HEK293 (cell line): ENCODE measurements at regions not wholly inside any gene's neighbourhood (a gene's known extent, or its start where the extent isn't known, plus 50 kb on each side); places are given as distances from the start of the nearest gene placed in this dataset.

Experiments
- CTCF ChIA-PET: fragments of 350-600 bp; formaldehyde crosslinking; extraction: SDS; loops from one replicate; lab custom pipeline; 2021; ENCODE audit warnings: antibody characterized with exemption; lab: Yijun Ruan, JAX
- POLR2A ChIA-PET: fragments of 300-600 bp; formaldehyde crosslinking; extraction: SDS; loops from one replicate; lab custom pipeline; 2020; ENCODE audit warnings: antibody characterized with exemption, inconsistent platforms; lab: Yijun Ruan, JAX
- H3K27ac ChIP-seq: fragments of 200-500 bp; sonication (Bioruptor generic); 2 replicates; pipeline ENCODE4 v1.5.1; 2014; ENCODE audit warnings: low read depth, low read length, control low read depth, inconsistent platforms; ENCODE audit errors: extremely low read depth
- H3K36me3 ChIP-seq, 2 experiments: fragments of 200-500 bp in 1 of 2; sonication (Bioruptor generic) in 1 of 2; 1 replicate in 1 of 2; 2 replicates in 1 of 2; pipeline ENCODE4 v1.5.1; 2014 to 2017; ENCODE audit warnings: inconsistent platforms in 2 of 2, low read length in 2 of 2; ENCODE audit not compliant: control insufficient read depth in 2 of 2, insufficient read depth in 1 of 2
- H3K4me1 ChIP-seq: fragments of 200-500 bp; sonication (Bioruptor generic); 2 replicates; pipeline ENCODE4 v1.5.1; 2014; ENCODE audit warnings: mild to moderate bottlenecking, low read length, inconsistent platforms; ENCODE audit not compliant: control insufficient read depth, insufficient read depth
- H3K4me3 ChIP-seq: 2 replicates; pipeline ENCODE4 v1.5.1; 2011; ENCODE audit warnings: low read depth, mild to moderate bottlenecking, control low read depth, low read length, moderate library complexity
- H3K9me3 ChIP-seq: fragments of 200-500 bp; sonication (Bioruptor generic); 2 replicates; pipeline ENCODE4 v1.5.1; 2014; ENCODE audit warnings: low read depth, low read length, inconsistent platforms; ENCODE audit not compliant: control insufficient read depth, insufficient read depth
- FEZF1 ChIP-seq: fragments of 450-650 bp; formaldehyde crosslinking; IDR thresholded peaks from 2 replicates; pipeline ENCODE4 v1.5.1; 2016; ENCODE audit warnings: missing biosample characterization, missing genetic modification characterization
- GLI2 ChIP-seq: fragments of 450-650 bp; formaldehyde crosslinking; IDR thresholded peaks from 2 replicates; pipeline ENCODE4; 2017; ENCODE audit warnings: missing biosample characterization, missing genetic modification characterization, low read depth, borderline replicate concordance
- HOXD13 ChIP-seq: sonication (generic); formaldehyde crosslinking; IDR thresholded peaks from 2 replicates; pipeline ENCODE4 v1.8.0; 2022; ENCODE audit warnings: missing genetic modification reagents, borderline replicate concordance
- IKZF3 ChIP-seq: fragments of 450-650 bp; IDR thresholded peaks from 2 replicates; pipeline ENCODE4 v1.5.0; 2018; ENCODE audit warnings: missing biosample characterization, mild to moderate bottlenecking, missing genetic modification characterization, moderate library complexity
- TCF7L2 ChIP-seq: IDR thresholded peaks from 2 replicates; pipeline ENCODE4 v1.6.1; 2011; ENCODE audit warnings: low read depth, mild to moderate bottlenecking, inconsistent platforms, low read length, moderate library complexity, borderline replicate concordance
- WT1 ChIP-seq: fragments of 450-650 bp; formaldehyde crosslinking; IDR thresholded peaks from 2 replicates; pipeline ENCODE4 v1.5.1; 2016; ENCODE audit warnings: missing biosample characterization, missing genetic modification characterization
- ZBTB20 ChIP-seq: fragments of 450-650 bp; formaldehyde crosslinking; IDR thresholded peaks from 2 replicates; pipeline ENCODE4 v1.5.1; 2016; ENCODE audit warnings: missing biosample characterization, missing genetic modification characterization
- ZNF157 ChIP-seq: fragments of 450-650 bp; formaldehyde crosslinking; IDR thresholded peaks from 2 replicates; pipeline ENCODE4 v1.5.1; 2016; ENCODE audit warnings: missing biosample characterization, missing genetic modification characterization
- ZNF174 ChIP-seq: fragments of 450-650 bp; formaldehyde crosslinking; IDR thresholded peaks from 2 replicates; pipeline ENCODE4 v1.5.0; 2017; ENCODE audit warnings: missing biosample characterization, mild to moderate bottlenecking, missing genetic modification characterization
- ZNF335 ChIP-seq: fragments of 450-650 bp; formaldehyde crosslinking; conservative IDR thresholded peaks from 2 replicates; pipeline ENCODE4 v1.5.1; 2016; ENCODE audit warnings: missing biosample characterization, missing genetic modification characterization
- ZNF596 ChIP-seq: fragments of 450-650 bp; IDR thresholded peaks from 2 replicates; pipeline ENCODE4 v1.5.0; 2018; ENCODE audit warnings: missing biosample characterization, mild to moderate bottlenecking, missing genetic modification characterization, moderate library complexity
- ZNF600 ChIP-seq: fragments of 450-650 bp; formaldehyde crosslinking; IDR thresholded peaks from 2 replicates; pipeline ENCODE4 v1.5.1; 2016; ENCODE audit warnings: missing biosample characterization, missing genetic modification characterization
- ZNF677 ChIP-seq: fragments of 450-650 bp; IDR thresholded peaks from 2 replicates; pipeline ENCODE4 v1.5.0; 2018; ENCODE audit warnings: missing biosample characterization, mild to moderate bottlenecking, missing genetic modification characterization, moderate library complexity
- TF ChIP-seq, protein P1 (sequence below): fragments of 450-650 bp; formaldehyde crosslinking; IDR thresholded peaks from 2 replicates; pipeline ENCODE4 v1.5.1; 2016; ENCODE audit warnings: missing biosample characterization, missing genetic modification characterization
- TF ChIP-seq, protein P2 (sequence below): fragments of 450-650 bp; IDR thresholded peaks from 2 replicates; pipeline ENCODE4 v1.5.1; 2018; ENCODE audit warnings: missing biosample characterization, mild to moderate bottlenecking, missing genetic modification characterization
- TF ChIP-seq, protein P3 (sequence below): fragments of 450-650 bp; formaldehyde crosslinking; IDR thresholded peaks from 2 replicates; pipeline ENCODE4 v1.5.1; 2016; ENCODE audit warnings: missing biosample characterization, missing genetic modification characterization
- TF ChIP-seq, protein P4 (sequence below): fragments of 450-650 bp; formaldehyde crosslinking; IDR thresholded peaks from 2 replicates; pipeline ENCODE4 v1.5.1; 2016; ENCODE audit warnings: missing biosample characterization, missing genetic modification characterization
- TF ChIP-seq, protein P5 (sequence below): fragments of 450-650 bp; formaldehyde crosslinking; IDR thresholded peaks from 2 replicates; pipeline ENCODE4 v1.5.1; 2017; ENCODE audit warnings: missing biosample characterization, missing genetic modification characterization

DNA sequence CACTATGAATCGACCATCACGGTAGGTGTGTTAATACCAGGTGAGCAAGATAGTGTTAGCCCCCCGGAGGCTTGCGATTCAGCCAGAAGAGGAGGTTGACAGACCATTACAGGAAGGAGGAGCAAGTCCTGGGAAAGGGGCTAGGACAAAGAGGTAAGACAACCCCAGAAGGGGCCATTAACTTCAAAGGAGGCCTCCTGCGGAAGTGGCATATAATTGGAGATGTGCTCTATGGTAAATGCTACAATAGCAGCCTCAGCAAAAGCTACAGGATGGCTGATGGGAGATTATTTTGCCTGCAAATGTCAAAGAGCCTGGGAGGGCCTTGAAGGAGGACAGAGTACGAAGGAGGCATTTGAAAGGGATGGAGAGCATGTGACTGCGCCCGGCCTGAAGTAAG, 108.6 kb upstream of the CITED2 start:
- CTCF ChIA-PET, result interaction anchor here (0.6 to 0.7 kb wide), 2 partner anchors 95 to 440 kb away, joined by 3 read pairs; no protein-coding TSS in a partner anchor

DNA sequence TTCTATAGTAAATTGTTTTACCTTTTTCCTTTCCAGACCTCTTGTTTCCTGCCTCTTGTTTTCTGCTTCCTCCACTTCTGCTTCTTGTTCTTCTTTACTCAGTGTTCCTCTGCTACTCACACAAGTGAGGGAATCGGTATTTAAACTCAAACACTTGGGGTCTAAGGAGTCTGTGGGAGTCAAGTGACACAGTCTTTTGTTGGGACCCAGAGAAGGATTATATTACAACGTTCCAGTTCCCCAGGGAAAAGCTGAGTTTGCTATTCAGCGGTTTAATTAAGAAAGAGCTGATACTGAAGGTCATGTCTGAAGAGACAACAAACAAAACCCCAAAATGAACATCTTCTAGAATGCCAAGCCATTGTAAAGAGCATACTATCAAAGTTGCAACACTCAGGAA, 107.8 kb upstream of the CITED2 start:
- peaks cover 3% of the 10 kb centered on the region; the same call in 1 of the 2 replicates for H3K4me1 ChIP-seq
- no peak overlapping the region for H3K4me3 ChIP-seq
- CTCF ChIA-PET, result no interaction called here
- no peaks in the 10 kb centered on the region for H3K9me3 ChIP-seq
- POLR2A ChIA-PET, result no interaction called here
- H3K27ac ChIP-seq, result no peak overlapping the region
- TF ChIP-seq ZNF677 (tag by site-specific recombination) (0 out of 2 replicates have a peak, but pooled peaks have one; percentile 27), ZBTB20 (tag by site-specific recombination) (peak; percentile 55; the same call in 1 of the 2 replicates), FEZF1 (peak; percentile 71)
- TF ChIP-seq, protein P1, sequence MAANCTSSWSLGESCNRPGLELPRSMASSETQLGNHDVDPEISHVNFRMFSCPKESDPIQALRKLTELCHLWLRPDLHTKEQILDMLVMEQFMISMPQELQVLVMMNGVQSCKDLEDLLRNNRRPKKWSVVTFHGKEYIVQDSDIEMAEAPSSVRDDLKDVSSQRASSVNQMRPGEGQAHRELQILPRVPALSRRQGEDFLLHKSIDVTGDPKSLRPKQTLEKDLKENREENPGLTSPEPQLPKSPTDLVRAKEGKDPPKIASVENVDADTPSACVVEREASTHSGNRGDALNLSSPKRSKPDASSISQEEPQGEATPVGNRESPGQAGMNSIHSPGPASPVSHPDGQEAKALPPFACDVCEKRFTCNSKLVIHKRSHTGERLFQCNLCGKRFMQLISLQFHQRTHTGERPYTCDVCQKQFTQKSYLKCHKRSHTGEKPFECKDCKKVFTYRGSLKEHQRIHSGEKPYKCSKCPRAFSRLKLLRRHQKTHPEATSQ (tag by site-specific recombination), result no peak
- H3K36me3 ChIP-seq, result no peaks in the 10 kb centered on the region

More for the DNA sequence above, 108.6 kb upstream of the CITED2 start:
- Histone ChIP-seq H3K9me3 (no peaks in the 10 kb centered on the region), H3K27ac (no peak overlapping the region), H3K4me3 (no peak overlapping the region), H3K36me3 (no peaks in the 10 kb centered on the region), H3K4me1 (peaks cover 3% of the 10 kb centered on the region; the same call in 1 of the 2 replicates)
- POLR2A ChIA-PET, result no interaction called here
- TF ChIP-seq ZNF157 (no peak), WT1 (tag by site-specific recombination) (no peak), TCF7L2 (peak; percentile 81; the same call in 1 of the 2 replicates)

DNA sequence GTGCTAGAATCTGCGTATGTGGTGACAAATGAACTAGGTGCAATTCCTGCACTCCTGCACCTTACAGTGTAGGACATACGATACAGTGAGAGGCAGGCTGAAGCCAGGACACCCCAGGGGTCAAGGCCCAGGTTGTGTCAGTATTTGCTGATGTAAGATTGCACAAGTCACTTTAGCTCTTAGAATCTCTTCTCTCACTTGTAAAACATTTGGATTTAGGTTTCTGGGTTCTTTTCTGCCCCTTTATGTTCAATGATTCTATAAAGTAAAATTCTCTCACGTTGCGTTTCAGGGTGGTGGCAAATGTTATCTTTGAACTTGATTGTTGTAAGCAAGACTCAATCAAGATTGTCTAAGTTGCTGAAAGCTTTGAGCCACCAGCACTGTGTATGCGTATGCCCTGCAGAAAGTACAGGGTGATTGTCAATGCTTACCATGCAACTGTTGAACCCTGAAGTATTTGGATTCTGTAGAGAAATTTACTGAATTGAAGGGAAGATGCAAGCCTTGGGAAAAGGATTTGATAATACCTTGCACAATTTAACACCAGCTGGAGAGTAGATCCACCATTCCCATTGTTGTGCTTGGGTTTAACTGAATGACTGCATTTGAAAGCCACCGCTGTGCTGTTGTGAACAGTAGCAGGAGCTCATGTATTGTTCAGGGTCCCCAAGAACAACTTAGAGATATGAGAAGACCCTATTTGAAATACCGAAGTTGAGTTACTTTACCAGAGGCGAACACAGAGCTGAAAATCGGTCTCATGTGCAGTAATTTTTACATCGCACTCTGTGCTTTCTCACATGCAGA, 106.1 kb upstream of the CITED2 start:
- peaks cover 3% of the 10 kb centered on the region; the same call in 1 of the 2 replicates for H3K4me1 ChIP-seq
- no peak for TF ChIP-seq GLI2 (tag by site-specific recombination)
- TF ChIP-seq, protein P2, sequence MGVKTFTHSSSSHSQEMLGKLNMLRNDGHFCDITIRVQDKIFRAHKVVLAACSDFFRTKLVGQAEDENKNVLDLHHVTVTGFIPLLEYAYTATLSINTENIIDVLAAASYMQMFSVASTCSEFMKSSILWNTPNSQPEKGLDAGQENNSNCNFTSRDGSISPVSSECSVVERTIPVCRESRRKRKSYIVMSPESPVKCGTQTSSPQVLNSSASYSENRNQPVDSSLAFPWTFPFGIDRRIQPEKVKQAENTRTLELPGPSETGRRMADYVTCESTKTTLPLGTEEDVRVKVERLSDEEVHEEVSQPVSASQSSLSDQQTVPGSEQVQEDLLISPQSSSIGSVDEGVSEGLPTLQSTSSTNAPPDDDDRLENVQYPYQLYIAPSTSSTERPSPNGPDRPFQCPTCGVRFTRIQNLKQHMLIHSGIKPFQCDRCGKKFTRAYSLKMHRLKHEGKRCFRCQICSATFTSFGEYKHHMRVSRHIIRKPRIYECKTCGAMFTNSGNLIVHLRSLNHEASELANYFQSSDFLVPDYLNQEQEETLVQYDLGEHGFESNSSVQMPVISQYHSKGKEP (tag by site-specific recombination), result peak; percentile 83
- peak; percentile 55; the same call in 1 of the 2 replicates for TF ChIP-seq ZNF335 (tag by site-specific recombination)
- no peak for TF ChIP-seq IKZF3
- TF ChIP-seq, protein P3, sequence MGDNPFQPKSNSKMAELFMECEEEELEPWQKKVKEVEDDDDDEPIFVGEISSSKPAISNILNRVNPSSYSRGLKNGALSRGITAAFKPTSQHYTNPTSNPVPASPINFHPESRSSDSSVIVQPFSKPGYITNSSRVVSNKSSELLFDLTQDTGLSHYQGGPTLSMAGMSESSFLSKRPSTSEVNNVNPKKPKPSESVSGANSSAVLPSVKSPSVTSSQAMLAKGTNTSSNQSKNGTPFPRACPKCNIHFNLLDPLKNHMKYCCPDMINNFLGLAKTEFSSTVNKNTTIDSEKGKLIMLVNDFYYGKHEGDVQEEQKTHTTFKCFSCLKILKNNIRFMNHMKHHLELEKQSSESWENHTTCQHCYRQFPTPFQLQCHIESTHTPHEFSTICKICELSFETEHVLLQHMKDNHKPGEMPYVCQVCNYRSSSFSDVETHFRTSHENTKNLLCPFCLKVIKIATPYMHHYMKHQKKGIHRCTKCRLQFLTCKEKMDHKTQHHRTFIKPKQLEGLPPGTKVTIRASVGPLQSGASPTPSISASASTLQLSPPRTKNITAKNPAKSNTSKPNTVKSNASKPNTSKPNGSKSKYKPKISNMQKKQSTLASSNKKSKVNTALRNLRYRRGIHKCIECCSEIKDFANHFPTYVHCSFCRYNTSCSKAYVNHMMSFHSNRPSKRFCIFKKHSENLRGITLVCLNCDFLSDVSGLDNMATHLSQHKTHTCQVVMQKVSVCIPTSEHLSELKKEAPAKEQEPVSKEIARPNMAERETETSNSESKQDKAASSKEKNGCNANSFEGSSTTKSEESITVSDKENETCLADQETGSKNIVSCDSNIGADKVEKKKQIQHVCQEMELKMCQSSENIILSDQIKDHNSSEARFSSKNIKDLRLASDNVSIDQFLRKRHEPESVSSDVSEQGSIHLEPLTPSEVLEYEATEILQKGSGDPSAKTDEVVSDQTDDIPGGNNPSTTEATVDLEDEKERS (tag by site-specific recombination), result no peak
- TF ChIP-seq, protein P4, sequence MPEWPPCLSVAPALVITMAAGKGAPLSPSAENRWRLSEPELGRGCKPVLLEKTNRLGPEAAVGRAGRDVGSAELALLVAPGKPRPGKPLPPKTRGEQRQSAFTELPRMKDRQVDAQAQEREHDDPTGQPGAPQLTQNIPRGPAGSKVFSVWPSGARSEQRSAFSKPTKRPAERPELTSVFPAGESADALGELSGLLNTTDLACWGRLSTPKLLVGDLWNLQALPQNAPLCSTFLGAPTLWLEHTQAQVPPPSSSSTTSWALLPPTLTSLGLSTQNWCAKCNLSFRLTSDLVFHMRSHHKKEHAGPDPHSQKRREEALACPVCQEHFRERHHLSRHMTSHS (tag by site-specific recombination), result no peak
- peak; percentile 83; the same call in 1 of the 2 replicates for TF ChIP-seq HOXD13 (CRISPR knock-in tag)
- TF ChIP-seq, protein P5, sequence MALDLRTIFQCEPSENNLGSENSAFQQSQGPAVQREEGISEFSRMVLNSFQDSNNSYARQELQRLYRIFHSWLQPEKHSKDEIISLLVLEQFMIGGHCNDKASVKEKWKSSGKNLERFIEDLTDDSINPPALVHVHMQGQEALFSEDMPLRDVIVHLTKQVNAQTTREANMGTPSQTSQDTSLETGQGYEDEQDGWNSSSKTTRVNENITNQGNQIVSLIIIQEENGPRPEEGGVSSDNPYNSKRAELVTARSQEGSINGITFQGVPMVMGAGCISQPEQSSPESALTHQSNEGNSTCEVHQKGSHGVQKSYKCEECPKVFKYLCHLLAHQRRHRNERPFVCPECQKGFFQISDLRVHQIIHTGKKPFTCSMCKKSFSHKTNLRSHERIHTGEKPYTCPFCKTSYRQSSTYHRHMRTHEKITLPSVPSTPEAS (tag by site-specific recombination), result no peak
- TF ChIP-seq ZNF174 (tag by site-specific recombination), result no peak
- TF ChIP-seq ZNF596, result no peak
- TF ChIP-seq ZNF600 (tag by site-specific recombination), result no peak
- no peaks in the 10 kb centered on the region for H3K9me3 ChIP-seq
- H3K4me3 ChIP-seq, result no peak overlapping the region
- ChIA-PET CTCF (interaction anchor here (0.7 kb wide), 1 partner anchor 24 kb away, joined by 3 read pairs; no protein-coding TSS in a partner anchor), POLR2A (interaction anchor here (0.7 to 2.0 kb wide), 2 partner anchors 52 to 106 kb away, joined by 4 to 12 read pairs; partner anchors contain the start of gene CITED2)
- no peaks in the 10 kb centered on the region for H3K36me3 ChIP-seq
- no peak overlapping the region for H3K27ac ChIP-seq
